HEK293T (cell line): ENCODE measurements at regions not wholly inside any gene's neighbourhood (a gene's known extent, or its start where the extent isn't known, plus 50 kb on each side); places are given as distances from the start of the nearest gene placed in this dataset.

Experiments
- CTCF ChIA-PET: fragments of 350-600 bp; formaldehyde crosslinking; extraction: SDS; loops from one replicate; lab custom pipeline; 2021; ENCODE audit warnings: antibody characterized with exemption, inconsistent platforms; lab: Yijun Ruan, JAX
- POLR2A ChIA-PET: fragments of 350-600 bp; formaldehyde crosslinking; extraction: SDS; loops from one replicate; lab custom pipeline; 2020; ENCODE audit warnings: antibody characterized with exemption, inconsistent platforms; lab: Yijun Ruan, JAX
- DNase-seq: peaks from one replicate; pipeline ENCODE4 v3.0.0; 2012; ENCODE audit warnings: mixed read lengths; ENCODE audit errors: extremely low spot score
- ARNT ChIP-seq: fragments of 450-650 bp; IDR thresholded peaks from 2 replicates; pipeline ENCODE4 v1.6.1; 2017; ENCODE audit warnings: mild to moderate bottlenecking
- BHLHE40 ChIP-seq: fragments of 450-650 bp; IDR thresholded peaks from 2 replicates; pipeline ENCODE4 v1.6.1; 2016; ENCODE audit warnings: mild to moderate bottlenecking, moderate library complexity, borderline replicate concordance
- CTBP1 ChIP-seq: fragments of 450-650 bp; IDR thresholded peaks from 2 replicates; pipeline ENCODE4 v1.6.1; 2016; ENCODE audit warnings: borderline replicate concordance
- ELF4 ChIP-seq: fragments of 450-650 bp; IDR thresholded peaks from 2 replicates; pipeline ENCODE4 v1.6.1; 2017; ENCODE audit warnings: antibody characterized with exemption
- FOXA1 ChIP-seq: fragments of 450-650 bp; IDR thresholded peaks from 2 replicates; pipeline ENCODE4 v1.6.1; 2016; ENCODE audit warnings: mild to moderate bottlenecking
- FOXK2 ChIP-seq: fragments of 450-650 bp; IDR thresholded peaks from 2 replicates; pipeline ENCODE4 v1.6.1; 2016; ENCODE audit warnings: mild to moderate bottlenecking
- FOXM1 ChIP-seq: fragments of 450-650 bp; IDR thresholded peaks from 2 replicates; pipeline ENCODE4 v1.6.1; 2017; ENCODE audit warnings: mild to moderate bottlenecking, borderline replicate concordance
- HDGF ChIP-seq: fragments of 450-650 bp; IDR thresholded peaks from 2 replicates; pipeline ENCODE4 v1.6.1; 2017; ENCODE audit warnings: antibody characterized with exemption, borderline replicate concordance
- L3MBTL2 ChIP-seq: fragments of 450-650 bp; conservative IDR thresholded peaks from 2 replicates; pipeline ENCODE4 v1.6.1; 2016; ENCODE audit warnings: mild to moderate bottlenecking
- LEF1 ChIP-seq: fragments of 450-650 bp; IDR thresholded peaks from 2 replicates; pipeline ENCODE4 v1.6.1; 2017; ENCODE audit warnings: mild to moderate bottlenecking, borderline replicate concordance
- NFRKB ChIP-seq: fragments of 450-650 bp; IDR thresholded peaks from 2 replicates; pipeline ENCODE4 v1.6.1; 2016; ENCODE audit warnings: mild to moderate bottlenecking, moderate library complexity
- PKNOX1 ChIP-seq: fragments of 450-650 bp; IDR thresholded peaks from 2 replicates; pipeline ENCODE4 v1.6.1; 2016
- SP1 ChIP-seq: fragments of 450-650 bp; IDR thresholded peaks from 2 replicates; pipeline ENCODE4 v1.6.1; 2017
- SUZ12 ChIP-seq: fragments of 450-650 bp; IDR thresholded peaks from 2 replicates; pipeline ENCODE4 v1.6.1; 2016; ENCODE audit warnings: mild to moderate bottlenecking
- TARDBP ChIP-seq: fragments of 450-650 bp; IDR thresholded peaks from 2 replicates; pipeline ENCODE4 v1.6.1; 2016
- ZNF384 ChIP-seq: fragments of 450-650 bp; IDR thresholded peaks from 2 replicates; pipeline ENCODE4 v1.6.1; 2016

- CTCF ChIA-PET: no interaction called here
Observed at GRCh38 chr5:109258755-109259154, 151.0 kb downstream of the PJA2 start.

GRCh38 chr5:109256486-109256885, 153.3 kb downstream of the PJA2 start:
- ChIA-PET POLR2A (no interaction called here), CTCF (no interaction called here)
- DNase-seq: peak; percentile 2
- TF ChIP-seq SP1 (no peak), HDGF (no peak), TARDBP (no peak), SUZ12 (no peak), ZNF384 (no peak), NFRKB (no peak), ELF4 (no peak), CTBP1 (no peak)

More at GRCh38 chr5:109258755-109259154, 151.0 kb downstream of the PJA2 start:
- POLR2A ChIA-PET: no interaction called here
- no peak for DNase-seq
- TF ChIP-seq SUZ12 (no peak), CTBP1 (no peak), TARDBP (no peak), FOXA1 (no peak), SP1 (no peak), FOXK2 (no peak)

GRCh38 chr5:109254511-109254910, 155.3 kb downstream of the PJA2 start:
- CTCF ChIA-PET: no interaction called here
- POLR2A ChIA-PET: no interaction called here
- no peak for DNase-seq
- no peak for TF ChIP-seq FOXA1
- no peak for TF ChIP-seq FOXK2
- TF ChIP-seq ARNT: no peak
- no peak for TF ChIP-seq SUZ12
- TF ChIP-seq ELF4: no peak
- TF ChIP-seq PKNOX1: no peak
- no peak for TF ChIP-seq CTBP1
- TF ChIP-seq ZNF384: no peak
- TF ChIP-seq SP1: no peak
- TF ChIP-seq NFRKB: no peak
- no peak for TF ChIP-seq TARDBP
- TF ChIP-seq BHLHE40: no peak
- TF ChIP-seq FOXM1: no peak
- no peak for TF ChIP-seq HDGF

- POLR2A ChIA-PET: no interaction called here
- peak; percentile 3 for DNase-seq
- CTCF ChIA-PET: no interaction called here
- TF ChIP-seq ARNT: no peak
- no peak for TF ChIP-seq FOXA1
- no peak for TF ChIP-seq BHLHE40
- no peak for TF ChIP-seq HDGF
- no peak for TF ChIP-seq ZNF384
- no peak for TF ChIP-seq ELF4
- TF ChIP-seq CTBP1: no peak
- no peak for TF ChIP-seq FOXM1
- TF ChIP-seq SUZ12: no peak
Observed at GRCh38 chr5:109253262-109253661, 156.5 kb downstream of the PJA2 start.

GRCh38 chr5:109252731-109253130, 157.0 kb downstream of the PJA2 start:
- CTCF ChIA-PET: no interaction called here
- TF ChIP-seq ELF4: no peak
- no peak for TF ChIP-seq NFRKB
- TF ChIP-seq PKNOX1: no peak
- no peak for TF ChIP-seq SP1
- no peak for TF ChIP-seq FOXM1
- no peak for TF ChIP-seq ZNF384
- no peak for TF ChIP-seq FOXK2
- TF ChIP-seq LEF1: no peak
- no peak for TF ChIP-seq BHLHE40
- TF ChIP-seq FOXA1: no peak
- DNase-seq: peak; percentile 2
- POLR2A ChIA-PET: no interaction called here

- TF ChIP-seq TARDBP (no peak), CTBP1 (no peak), LEF1 (no peak), NFRKB (no peak), FOXK2 (no peak), ELF4 (no peak), FOXA1 (no peak), ZNF384 (no peak)
- ChIA-PET CTCF (no interaction called here), POLR2A (no interaction called here)
- DNase-seq: no peak
Observed at GRCh38 chr5:109250533-109251329, 159.0 kb downstream of the PJA2 start.

GRCh38 chr5:109250080-109250479, 159.7 kb downstream of the PJA2 start:
- ChIA-PET CTCF (no interaction called here), POLR2A (no interaction called here)
- TF ChIP-seq ARNT (no peak), TARDBP (no peak), PKNOX1 (no peak), NFRKB (no peak), CTBP1 (no peak), ELF4 (no peak), L3MBTL2 (no peak), BHLHE40 (no peak), ZNF384 (no peak), FOXK2 (no peak), HDGF (no peak), LEF1 (no peak), SUZ12 (no peak), FOXM1 (no peak), SP1 (no peak), FOXA1 (no peak)
- DNase-seq: no peak
